Activated CD8-positive, alpha-beta T cell treated with anti-CD3 and anti-CD28 coated beads for 36 hours (primary cell): ENCODE measurements at regions not wholly inside any gene's neighbourhood (a gene's known extent, or its start where the extent isn't known, plus 50 kb on each side); places are given as distances from the start of the nearest gene placed in this dataset.

Experiments used
- ATAC-seq: fragments of 200-7000 bp; cut with Tn5 transposase; one replicate; pipeline ENCODE4 v1.10.0; 2021; ENCODE audit warnings: mild to moderate bottlenecking, moderate library complexity
- CTCF ChIA-PET: fragments of 350-600 bp; sonication (Branson Sonifier 250); formaldehyde crosslinking; loops from one replicate; lab custom pipeline; 2021; ENCODE audit warnings: antibody characterized with exemption; lab: Charles Lee
- POLR2A ChIA-PET: fragments of 350-600 bp; sonication (Branson Sonifier 250); formaldehyde crosslinking; loops from one replicate; lab custom pipeline; 2021; ENCODE audit warnings: antibody characterized with exemption; lab: Charles Lee
- DNase-seq: peaks from one replicate; pipeline ENCODE4 v3.0.0-alpha.2; 2020
- H3K27ac Mint-ChIP-seq: one replicate; pipeline ENCODE4 v1.8.0; 2021; ENCODE audit warnings: mild to moderate bottlenecking, mixed read lengths
- H3K27me3 Mint-ChIP-seq: one replicate; pipeline ENCODE4 v1.8.0; 2021; ENCODE audit warnings: mixed read lengths
- H3K36me3 Mint-ChIP-seq: one replicate; pipeline ENCODE4 v1.8.0; 2021; ENCODE audit warnings: low read depth, mixed read lengths
- H3K4me1 Mint-ChIP-seq: one replicate; pipeline ENCODE4 v1.8.0; 2021; ENCODE audit warnings: low read depth, mixed read lengths
- H3K4me3 Mint-ChIP-seq: one replicate; pipeline ENCODE4 v1.8.0; 2021; ENCODE audit warnings: mild to moderate bottlenecking, moderate library complexity, mixed read lengths
- H3K9me3 Mint-ChIP-seq: one replicate; pipeline ENCODE4 v1.8.0; 2021; ENCODE audit warnings: mixed read lengths
- intact Hi-C: fragments of 100-400 bp; cut with micrococcal nuclease; formaldehyde crosslinking; loops from one replicate; pipeline ENCODE4 v1.10.0; 2022
- TF ChIP-seq, protein P1 (sequence below): fragments of 200-600 bp; IDR thresholded peaks from one replicate; pipeline ENCODE4 v1.8.0; 2022; ENCODE audit warnings: antibody characterized with exemption, mild to moderate bottlenecking

DNA sequence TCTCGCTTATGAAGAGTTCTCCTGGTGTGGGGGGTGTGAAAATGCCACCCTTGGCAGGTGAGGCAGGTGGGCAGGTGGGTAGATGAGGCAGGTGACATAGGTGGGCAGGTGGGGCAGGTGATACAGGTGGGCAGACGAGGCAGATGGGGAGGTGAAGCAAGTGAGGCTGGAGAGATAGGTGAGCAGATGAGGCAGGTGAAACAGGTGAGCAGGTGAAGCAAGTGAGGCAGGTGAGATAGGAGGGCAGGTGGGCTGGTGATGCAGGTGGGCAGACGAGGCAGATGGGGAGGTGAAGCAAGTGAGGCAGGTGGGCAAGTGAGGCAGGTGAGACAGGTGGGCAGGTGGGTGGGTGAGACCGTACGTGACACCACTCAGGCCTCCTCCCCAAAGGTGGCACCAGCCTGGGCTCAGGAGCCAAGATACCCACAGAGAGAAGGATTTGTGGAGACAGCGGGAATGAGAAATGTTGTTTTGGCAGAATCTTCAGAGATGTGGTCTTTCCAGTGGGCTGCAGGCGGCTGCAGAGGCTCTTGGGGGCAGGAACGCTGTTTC is 232.3 kb upstream of the MYT1L start:
- no peaks in the 10 kb centered on the region for H3K9me3 Mint-ChIP-seq
- ChIA-PET POLR2A (no interaction called here), CTCF (no interaction called here)
- ATAC-seq (no peak), DNase-seq (no peak)
- H3K27ac Mint-ChIP-seq, result no peak overlapping the region
- intact Hi-C loops, result no loop called here
- H3K4me1 Mint-ChIP-seq, result no peaks in the 10 kb centered on the region
- no peaks in the 10 kb centered on the region for H3K36me3 Mint-ChIP-seq
- no peak overlapping the region for H3K4me3 Mint-ChIP-seq
- TF ChIP-seq, protein P1, sequence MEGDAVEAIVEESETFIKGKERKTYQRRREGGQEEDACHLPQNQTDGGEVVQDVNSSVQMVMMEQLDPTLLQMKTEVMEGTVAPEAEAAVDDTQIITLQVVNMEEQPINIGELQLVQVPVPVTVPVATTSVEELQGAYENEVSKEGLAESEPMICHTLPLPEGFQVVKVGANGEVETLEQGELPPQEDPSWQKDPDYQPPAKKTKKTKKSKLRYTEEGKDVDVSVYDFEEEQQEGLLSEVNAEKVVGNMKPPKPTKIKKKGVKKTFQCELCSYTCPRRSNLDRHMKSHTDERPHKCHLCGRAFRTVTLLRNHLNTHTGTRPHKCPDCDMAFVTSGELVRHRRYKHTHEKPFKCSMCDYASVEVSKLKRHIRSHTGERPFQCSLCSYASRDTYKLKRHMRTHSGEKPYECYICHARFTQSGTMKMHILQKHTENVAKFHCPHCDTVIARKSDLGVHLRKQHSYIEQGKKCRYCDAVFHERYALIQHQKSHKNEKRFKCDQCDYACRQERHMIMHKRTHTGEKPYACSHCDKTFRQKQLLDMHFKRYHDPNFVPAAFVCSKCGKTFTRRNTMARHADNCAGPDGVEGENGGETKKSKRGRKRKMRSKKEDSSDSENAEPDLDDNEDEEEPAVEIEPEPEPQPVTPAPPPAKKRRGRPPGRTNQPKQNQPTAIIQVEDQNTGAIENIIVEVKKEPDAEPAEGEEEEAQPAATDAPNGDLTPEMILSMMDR, result no peak
- H3K27me3 Mint-ChIP-seq, result peaks cover 4% of the 10 kb centered on the region

DNA sequence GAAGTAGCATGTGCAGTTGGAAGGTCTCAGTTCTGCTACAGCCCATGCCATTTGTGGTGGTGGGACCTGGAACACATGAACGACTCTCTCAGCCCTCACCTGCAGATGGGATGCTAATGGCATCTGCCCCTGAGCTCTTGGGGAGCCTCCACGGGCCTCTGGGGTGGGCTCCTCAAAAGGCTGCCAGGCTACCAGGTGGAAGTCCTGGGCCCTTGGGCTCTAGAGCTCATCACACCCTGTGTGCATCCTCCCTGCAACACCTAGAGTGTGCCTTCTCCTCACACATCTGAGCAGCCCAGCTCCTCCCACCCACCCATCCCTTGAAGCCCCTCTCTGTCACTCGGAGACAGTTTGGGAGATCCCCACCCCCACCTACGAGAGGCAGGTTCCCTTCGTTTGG is 231.8 kb upstream of the MYT1L start:
- Mint-ChIP-seq H3K9me3 (no peaks in the 10 kb centered on the region), H3K36me3 (no peaks in the 10 kb centered on the region), H3K27me3 (peaks cover 4% of the 10 kb centered on the region), H3K4me1 (peaks cover 2% of the 10 kb centered on the region), H3K27ac (no peak overlapping the region), H3K4me3 (no peak overlapping the region)
- CTCF ChIA-PET, result no interaction called here
- DNase-seq (no peak), ATAC-seq (no peak)
- intact Hi-C loops, result no loop called here
- TF ChIP-seq, protein P1, result no peak
- POLR2A ChIA-PET, result no interaction called here

DNA sequence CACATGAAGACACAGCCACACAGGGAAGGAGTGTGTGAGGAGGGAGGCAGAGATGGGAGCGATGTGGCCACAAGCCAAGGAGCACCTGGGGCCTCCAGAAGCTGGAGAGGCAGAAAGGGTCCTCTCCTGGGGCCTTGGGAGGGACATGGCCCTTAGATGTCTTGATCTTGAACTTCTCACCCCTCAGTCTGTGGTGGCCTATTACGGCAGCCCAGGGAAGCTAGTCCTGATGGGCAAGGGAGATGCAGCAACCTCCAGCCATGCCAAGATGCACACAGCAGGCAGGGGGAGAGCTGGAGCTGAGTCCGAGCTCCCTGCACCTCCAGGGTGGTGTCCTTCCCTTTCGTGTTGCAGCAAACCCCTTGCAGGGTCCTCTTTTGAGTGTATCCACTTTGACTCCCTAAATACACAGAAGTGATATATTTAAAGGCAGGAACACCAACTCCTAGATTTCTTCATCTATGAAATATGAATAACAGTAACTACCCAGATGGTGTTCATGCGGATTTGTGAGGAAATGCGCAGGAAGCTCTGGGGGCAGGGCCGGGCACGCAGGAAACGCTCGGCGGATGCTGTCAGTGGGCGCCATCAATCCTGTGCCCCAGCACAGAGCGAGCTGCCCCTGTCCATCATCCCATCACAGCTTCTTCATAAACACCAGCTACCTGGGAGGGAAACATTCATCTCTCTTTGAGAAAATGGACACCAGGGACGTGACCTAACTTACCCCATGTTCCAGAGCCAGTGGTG is 230.4 kb upstream of the MYT1L start:
- H3K27me3 Mint-ChIP-seq, result peaks cover 4% of the 10 kb centered on the region
- ChIA-PET CTCF (interaction anchor here (0.6 kb wide), 1 partner anchor 593 kb away, joined by 3 read pairs; no protein-coding TSS in a partner anchor), POLR2A (no interaction called here)
- ATAC-seq, result no peak
- no peak for DNase-seq
- peaks cover 8% of the 10 kb centered on the region for H3K4me1 Mint-ChIP-seq
- no peak overlapping the region for H3K27ac Mint-ChIP-seq
- H3K9me3 Mint-ChIP-seq, result no peaks in the 10 kb centered on the region
- no peaks in the 10 kb centered on the region for H3K36me3 Mint-ChIP-seq
- no peak overlapping the region for H3K4me3 Mint-ChIP-seq
- TF ChIP-seq, protein P1, result no peak
- intact Hi-C loops, result no loop called here

DNA sequence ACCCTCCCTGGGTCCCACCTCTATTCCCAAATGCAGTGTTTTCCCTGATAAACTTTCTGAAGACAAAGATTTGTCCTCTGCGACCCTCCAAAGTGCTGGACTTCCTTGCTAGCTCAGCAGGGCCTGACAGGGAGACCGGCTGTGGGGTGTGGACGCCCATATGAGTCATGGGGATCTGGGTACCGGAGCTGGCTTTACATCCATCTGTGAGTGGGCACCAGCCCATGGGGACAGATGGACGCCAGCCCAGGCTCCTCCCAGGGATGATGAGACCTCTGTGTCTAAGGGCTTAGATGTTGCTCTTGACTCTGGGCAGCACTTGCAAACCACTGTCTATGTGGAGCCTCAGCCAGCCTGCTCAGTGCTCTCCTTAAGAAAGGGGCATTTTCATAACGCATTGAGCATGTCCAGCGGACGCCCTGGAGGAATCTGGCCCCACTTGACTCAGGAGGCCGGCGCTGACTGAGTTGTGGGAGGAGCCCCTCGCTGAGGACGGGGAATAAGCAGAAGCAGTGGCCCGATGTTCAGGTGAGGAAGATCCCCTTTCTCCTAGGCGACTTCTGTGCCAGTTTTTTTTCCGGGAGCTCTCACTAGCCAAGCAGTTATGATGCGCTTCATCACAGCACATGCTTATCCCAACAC is 229.4 kb upstream of the MYT1L start:
- Mint-ChIP-seq H3K4me1 (peaks cover 8% of the 10 kb centered on the region), H3K36me3 (no peaks in the 10 kb centered on the region), H3K27me3 (peaks cover 4% of the 10 kb centered on the region), H3K4me3 (no peak overlapping the region), H3K9me3 (no peaks in the 10 kb centered on the region), H3K27ac (no peak overlapping the region)
- ChIA-PET POLR2A (no interaction called here), CTCF (no interaction called here)
- TF ChIP-seq, protein P1, result no peak
- intact Hi-C loops, result no loop called here
- DNase-seq (no peak), ATAC-seq (no peak)

DNA sequence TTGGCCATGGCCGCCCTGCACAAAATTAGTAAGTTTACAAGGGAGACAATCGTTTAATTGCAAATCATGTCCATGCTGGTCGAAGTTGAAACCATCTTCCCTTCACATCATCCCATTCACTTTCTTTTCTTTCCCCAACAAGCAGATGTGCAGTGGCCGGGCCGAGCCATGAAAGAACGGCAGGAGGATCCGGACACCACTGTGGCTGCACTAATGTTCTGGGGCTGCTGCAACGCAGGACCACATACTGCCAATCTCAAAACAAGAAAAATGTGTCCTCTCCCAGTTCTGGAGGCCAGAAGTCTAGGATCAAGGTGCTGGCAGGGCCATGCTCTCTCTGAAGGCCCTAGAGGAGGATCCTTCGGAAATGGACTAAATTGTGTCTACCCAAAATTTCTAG is 227.4 kb upstream of the MYT1L start:
- intact Hi-C loops, result no loop called here
- no peak overlapping the region for H3K27ac Mint-ChIP-seq
- H3K9me3 Mint-ChIP-seq, result peaks cover 3% of the 10 kb centered on the region
- TF ChIP-seq, protein P1, result no peak
- H3K27me3 Mint-ChIP-seq, result peaks cover 4% of the 10 kb centered on the region
- POLR2A ChIA-PET, result no interaction called here
- no peaks in the 10 kb centered on the region for H3K36me3 Mint-ChIP-seq
- DNase-seq (no peak), ATAC-seq (no peak)
- no peak overlapping the region for H3K4me3 Mint-ChIP-seq
- peaks cover 8% of the 10 kb centered on the region for H3K4me1 Mint-ChIP-seq
- CTCF ChIA-PET, result no interaction called here
